Stimulated activated CD4-positive, alpha-beta T cell treated with anti-CD3 and anti-CD28 coated beads, Interleukin-4, amount 100 ng/mL, for 48 hours (primary cell): ENCODE measurements at regions not wholly inside any gene's neighbourhood (a gene's known extent, or its start where the extent isn't known, plus 50 kb on each side); places are given as distances from the start of the nearest gene placed in this dataset.
"Not testable (repeated sequence)": the region's sequence is repeated elsewhere in the genome, so short reads cannot be mapped to it uniquely, and the experiment has no call there.

Experiments
- DNase-seq, 2 donors: peaks; one replicate each; pipeline ENCODE4 v3.0.0-alpha.2; 2020; ENCODE audit warnings: low read depth in 2 of 2

GRCh38 chr17:71084838-71085237 is 915.5 kb downstream of the KCNJ2 start:
- no peak for DNase-seq

DNA sequence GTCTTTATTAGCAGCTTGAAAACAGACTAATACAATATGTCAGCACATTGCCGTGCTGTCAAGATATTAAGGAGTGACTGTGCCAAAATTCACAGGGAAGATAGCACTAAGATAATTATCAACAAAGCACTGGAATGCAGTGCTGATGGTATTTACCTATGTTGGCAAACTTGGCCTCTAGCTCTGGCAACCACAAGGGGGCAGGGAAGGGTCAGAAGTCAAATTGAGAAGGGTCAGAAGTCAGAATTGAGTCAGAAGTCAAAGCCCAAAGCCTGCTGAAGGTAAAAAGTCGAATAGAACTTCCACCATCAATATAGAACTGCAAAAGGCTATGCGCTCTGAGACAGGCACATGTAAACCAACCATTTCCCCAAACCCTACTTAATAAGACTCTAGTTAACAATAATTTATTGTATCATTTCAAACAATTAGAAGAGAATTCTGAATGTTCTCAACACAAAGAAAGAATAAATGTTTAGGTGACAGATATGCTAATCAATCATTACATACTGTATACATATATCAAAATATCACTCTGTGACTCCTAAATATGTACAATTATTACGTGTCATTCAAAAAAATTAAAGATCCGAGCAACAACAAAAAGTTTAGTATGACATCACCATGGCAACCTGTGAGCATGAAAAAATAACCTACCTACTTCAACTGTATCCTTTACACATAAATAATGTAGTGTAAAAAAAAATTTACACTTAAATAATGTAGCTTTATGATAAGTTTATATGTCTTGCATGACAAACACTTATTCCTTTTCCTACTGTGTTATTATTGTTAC is 916.1 kb downstream of the KCNJ2 start:
- no peak for DNase-seq

DNA sequence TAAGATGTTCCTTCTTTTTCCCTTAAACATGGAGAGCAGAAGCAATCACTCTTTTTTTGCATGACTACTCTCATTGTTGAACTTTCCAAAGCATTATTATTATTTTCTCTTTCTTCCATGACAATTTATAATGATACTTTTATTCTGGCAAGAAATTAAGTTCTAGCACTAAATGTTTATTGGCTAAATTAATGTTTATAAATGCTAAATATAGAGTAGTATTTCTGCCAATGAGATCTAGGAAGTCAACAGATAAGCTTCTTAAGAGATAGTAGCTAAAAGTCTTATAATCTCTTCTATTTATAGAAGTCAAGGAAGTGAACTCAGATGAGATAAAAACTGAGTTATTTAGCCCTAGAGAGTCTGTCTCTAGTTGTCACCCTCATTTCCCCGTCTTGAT is 920.1 kb downstream of the KCNJ2 start:
- no peak for DNase-seq

DNA sequence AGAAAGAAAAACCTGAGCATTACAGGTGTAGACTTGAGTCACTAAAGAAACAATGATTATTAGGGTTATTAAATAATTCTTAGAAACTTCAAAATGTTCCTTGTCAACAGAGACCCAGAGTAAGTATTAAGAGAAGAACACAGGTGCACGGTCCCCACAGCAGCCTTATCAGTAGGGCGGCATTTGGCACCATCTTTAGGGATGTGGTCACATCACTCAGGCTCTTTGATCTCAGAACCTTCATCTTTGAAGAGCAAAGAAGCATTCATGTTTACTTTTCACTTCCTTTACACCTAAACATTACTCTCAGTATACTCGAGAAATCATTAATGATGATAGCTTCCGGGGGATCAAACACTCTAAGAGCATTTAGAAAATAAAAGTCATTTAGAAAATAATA is 928.7 kb downstream of the KCNJ2 start:
- DNase-seq = no peak

GRCh38 chr17:71099003-71099714 is 929.8 kb downstream of the KCNJ2 start:
- DNase-seq = no peak

- no peak for DNase-seq
Observed at GRCh38 chr17:71102777-71103176, 933.4 kb downstream of the KCNJ2 start.

DNA sequence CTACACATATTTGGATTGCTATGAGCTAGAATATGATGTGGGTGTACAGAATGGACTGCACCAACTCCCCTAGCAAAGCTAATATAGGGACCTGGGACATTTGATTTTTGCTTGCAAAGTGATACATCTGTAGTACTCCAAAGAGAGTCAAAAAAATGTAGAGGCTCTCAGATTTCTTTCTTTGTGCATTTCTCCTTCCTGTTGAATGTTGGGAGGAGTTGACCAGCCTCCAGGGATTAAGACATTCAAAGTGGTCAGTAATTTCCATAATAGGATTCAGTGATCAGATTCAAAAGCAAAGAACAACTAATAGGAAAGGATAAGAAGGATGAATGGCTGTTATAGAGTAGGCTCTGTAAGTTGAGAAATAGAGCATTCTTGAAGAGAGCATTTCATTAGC is 934.9 kb downstream of the KCNJ2 start:
- no peak for DNase-seq

DNA sequence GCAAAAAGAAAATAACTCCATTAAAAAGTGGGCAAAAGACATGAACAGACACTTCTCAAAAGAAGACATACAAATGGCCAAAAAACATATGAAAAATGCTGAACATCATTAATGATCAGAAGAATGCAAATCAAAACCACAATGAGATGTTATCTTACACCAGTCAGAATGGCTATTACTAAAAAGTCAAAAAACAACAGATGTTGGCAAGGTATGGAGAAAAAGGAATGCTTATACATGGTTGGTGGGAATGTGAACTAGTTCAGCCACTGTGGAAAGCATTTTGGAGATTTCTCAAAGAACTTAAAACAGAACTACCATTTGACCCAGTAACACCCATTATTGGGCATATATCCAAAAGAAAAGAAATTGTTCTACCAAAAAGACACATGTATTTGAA is 936.7 kb downstream of the KCNJ2 start:
- DNase-seq = not testable (repeated sequence)

- DNase-seq = no peak
Observed at GRCh38 chr17:71107136-71107535, 937.8 kb downstream of the KCNJ2 start.

GRCh38 chr17:71109697-71110096 is 940.4 kb downstream of the KCNJ2 start:
- no peak for DNase-seq

- DNase-seq = no peak
Observed at GRCh38 chr17:71110326-71110725, 941.0 kb downstream of the KCNJ2 start.

DNA sequence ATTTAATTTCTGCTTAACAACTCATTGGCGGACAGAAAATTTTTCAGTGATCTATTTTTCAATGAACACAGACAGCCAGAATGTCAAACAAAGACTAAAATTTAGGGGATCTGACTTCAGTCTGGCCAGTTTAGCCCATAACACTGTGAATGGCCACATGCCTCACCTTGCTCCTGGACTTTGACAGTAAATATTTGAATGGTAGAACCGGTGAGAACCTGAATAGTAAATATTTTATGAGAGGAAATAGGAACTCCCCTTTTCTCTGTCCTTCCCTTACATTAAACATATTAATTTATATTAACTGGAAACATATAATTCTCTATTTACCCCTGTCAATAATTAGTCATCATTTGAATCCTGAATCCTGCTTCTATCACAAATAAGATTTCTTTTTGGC is 942.1 kb downstream of the KCNJ2 start:
- no peak for DNase-seq

DNA sequence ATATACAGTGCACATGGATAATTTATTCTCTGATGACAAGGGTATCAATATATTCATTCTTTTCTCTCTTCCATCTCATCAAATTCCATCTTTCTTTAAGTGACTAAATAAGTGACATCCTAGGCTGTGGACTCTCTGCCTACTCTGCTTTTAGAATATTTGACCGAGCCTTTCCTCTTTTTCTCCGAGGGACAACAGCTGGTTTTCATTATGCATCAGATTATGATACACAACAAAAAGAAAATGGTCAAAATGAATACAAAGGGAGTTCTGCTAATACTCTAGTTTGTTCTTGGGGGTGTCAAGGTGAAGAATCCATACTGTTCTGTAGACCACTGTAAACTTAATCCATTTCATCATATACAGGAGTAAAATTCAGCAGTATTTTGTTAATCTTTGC is 942.6 kb downstream of the KCNJ2 start:
- DNase-seq = no peak

DNA sequence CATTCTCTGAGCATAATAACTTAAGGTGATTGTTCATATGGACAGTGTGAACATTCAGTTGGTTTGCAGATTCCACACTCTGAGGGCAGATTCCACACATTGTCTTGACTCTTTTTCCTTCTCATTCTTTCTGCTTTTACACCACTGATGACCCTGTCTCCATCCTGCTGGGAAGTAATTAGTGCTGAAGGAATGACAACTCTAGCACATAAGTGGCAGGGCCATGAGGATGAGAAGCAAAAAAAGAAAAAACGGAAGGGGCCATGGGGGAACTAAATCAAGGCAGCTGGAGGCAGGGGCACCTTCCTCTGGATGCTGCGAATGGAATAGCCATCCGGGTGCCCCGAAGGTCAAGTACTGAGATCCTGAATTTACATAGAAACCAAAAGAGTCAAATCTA is 944.0 kb downstream of the KCNJ2 start:
- DNase-seq = no peak

- DNase-seq = no peak
Observed at GRCh38 chr17:71114911-71115668, 945.8 kb downstream of the KCNJ2 start.

- no peak for DNase-seq
Observed at GRCh38 chr17:71115669-71115972, 946.3 kb downstream of the KCNJ2 start.

- DNase-seq = no peak
Observed at GRCh38 chr17:71117466-71117865, 948.1 kb downstream of the KCNJ2 start.

DNA sequence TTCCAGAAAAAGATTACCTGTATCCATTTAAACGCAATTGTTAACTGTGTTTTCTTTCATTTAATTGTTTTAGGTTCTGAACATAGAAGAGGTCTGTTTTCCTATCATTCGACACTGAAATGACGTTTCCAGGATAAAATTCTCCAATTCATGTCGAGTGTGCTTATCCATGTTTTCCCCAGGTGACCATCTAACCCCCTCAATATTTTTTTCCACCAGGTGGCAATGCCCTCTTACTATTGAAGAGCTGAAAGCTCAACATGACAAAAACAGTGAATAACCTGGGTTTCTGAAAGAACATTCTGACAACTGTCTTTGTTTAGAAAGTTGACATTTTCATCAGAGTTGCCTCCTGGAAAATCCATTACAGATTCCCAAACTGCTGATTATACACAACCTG is 948.7 kb downstream of the KCNJ2 start:
- DNase-seq = no peak

DNA sequence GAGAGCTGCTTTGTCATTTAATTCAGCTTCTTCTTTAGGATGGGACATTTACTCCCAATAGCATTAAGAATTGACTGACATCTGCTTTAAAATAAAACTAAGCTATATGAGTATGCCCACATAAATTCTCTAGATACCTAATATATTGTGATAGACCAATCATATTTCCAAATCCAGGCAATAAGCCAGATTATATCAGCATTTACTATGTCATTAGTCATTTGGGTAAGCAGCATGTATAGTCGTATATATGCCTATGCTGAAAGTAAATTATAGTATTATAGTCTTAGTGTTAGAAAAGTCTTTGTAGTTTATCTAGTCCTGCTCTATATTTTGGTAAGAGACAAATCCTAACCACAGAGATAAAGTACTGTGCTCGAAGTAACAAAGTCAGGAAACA is 958.1 kb downstream of the KCNJ2 start:
- no peak for DNase-seq

DNA sequence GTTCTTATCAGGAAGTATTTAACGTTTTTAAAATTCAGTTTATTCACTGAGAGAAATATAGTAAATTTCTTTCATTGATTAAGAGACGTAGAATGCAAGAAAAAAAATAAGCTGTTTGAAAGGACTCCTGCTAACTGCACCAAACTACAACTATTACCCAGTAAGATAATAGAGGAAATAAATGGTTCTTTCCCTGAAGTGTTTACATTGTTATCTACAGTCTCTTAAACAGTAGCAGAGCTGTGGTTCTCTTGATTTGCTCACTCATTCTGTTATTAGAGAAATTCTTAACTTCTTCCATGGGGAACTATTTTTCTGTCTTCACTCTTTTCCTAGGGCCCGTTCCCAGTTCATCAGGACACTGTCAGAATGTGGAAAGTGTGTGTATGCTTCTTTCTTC is 973.0 kb downstream of the KCNJ2 start:
- DNase-seq = no peak

GRCh38 chr17:71145486-71145885 is 975.3 kb upstream of the SOX9 start:
- DNase-seq = no peak

DNA sequence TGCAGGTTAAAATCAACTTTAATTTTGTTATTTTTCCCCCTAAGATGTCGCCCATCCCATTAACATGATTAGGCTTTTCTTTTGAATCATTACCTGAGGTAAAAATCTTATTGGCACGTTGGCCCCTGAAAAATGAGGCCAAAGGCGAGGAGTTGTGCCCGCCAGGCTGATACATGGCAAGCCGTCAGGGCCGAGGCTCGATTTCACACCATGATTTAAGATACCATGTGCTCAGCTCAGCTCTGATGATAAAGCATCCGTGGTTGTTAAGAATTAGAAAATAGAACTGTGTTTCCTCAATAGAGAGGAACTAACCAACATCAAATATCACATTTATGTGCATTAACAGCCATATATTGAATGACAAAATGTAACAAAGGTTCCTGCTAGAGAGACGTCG is 972.9 kb upstream of the SOX9 start:
- DNase-seq = no peak

DNA sequence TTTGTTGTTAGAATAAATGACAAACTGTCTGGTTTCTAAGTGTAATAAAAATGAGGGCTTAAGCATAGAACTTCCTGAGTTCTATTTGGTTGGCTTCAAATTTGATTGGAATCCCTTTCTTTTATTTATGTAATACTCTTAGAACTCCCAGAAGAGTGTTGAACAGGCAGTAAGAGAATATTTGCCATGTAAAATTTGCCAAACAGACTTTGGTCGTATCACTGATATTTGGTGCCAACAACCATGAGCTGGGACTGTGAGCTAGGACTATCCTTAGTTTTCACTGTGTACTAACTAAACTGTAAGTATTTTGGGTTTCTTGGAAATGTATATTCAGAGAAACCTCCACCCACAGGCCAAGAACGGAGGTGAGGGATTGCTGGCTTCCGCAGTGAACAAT is 971.2 kb upstream of the SOX9 start:
- DNase-seq = no peak
